ENCODE measurements at regions not wholly inside any gene's neighbourhood (a gene's known extent, or its start where the extent isn't known, plus 50 kb on each side); places are given as distances from the start of the nearest gene placed in this dataset.

- TF ChIP-seq CTCF (conservative IDR thresholded peaks at IDR 0.05 in 1 of 2, IDR thresholded peaks at IDR 0.05 in 1 of 2; ENCODE audit: low read depth in 1 of 2, low read length in 2 of 2) (no peak), EZH2 (IDR thresholded peaks at IDR 0.05; ENCODE audit: low read length, missing control alignments) (no peak)
Observed at GRCh38 chr7:25805027-25805687, 346.8 kb upstream of the NFE2L3 start.
